ENCODE measurements at regions not wholly inside any gene's neighbourhood (a gene's known extent, or its start where the extent isn't known, plus 50 kb on each side); places are given as distances from the start of the nearest gene placed in this dataset. TPM values are rescaled to one million over a fixed set of nuclear protein-coding genes. Genes with fewer than 3 reads are reported as not detected.
A peak's percentile ranks its signal among the peaks of the same experiment; 100 is the strongest.

DNA sequence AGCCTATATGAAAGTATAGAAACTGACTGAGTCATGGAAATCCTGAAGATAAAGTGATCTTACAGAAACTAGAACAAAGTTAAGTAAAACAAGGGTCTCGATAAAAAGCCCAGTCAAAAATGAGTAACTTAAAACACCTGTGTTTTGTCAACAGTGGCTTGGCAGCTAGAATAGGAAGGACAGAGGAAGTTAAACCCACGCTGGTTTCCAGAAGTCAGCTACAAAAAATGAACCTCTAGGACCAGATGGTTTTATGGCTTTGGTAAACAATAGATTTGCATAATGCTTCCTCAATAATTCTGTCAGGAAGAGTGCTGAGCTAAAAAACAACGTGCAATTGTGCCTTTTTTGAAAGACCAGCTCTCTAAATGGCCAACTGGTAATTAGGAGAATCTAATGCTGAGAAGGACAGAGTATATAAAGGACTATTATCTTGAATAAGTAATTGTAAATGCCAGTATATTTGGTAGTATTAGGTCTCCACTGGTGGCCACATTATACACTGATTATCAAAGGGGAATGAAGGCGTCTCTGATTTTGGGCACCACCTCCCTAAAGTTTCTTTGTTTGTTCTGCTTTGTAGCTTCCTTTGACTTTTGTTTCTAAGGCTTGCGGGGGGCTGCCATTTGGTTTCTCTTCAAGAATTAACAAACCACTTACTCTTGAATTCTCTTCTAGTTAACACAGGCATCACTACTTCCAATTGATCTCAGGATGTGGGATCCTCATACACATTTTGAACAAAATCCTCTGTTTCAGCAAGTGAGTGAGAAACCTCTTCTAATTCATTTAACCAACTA lies 72.2 kb upstream of the PPP3CA start:
- DNase-seq (ENCODE audit: low spot score) = peak; percentile 52

DNA sequence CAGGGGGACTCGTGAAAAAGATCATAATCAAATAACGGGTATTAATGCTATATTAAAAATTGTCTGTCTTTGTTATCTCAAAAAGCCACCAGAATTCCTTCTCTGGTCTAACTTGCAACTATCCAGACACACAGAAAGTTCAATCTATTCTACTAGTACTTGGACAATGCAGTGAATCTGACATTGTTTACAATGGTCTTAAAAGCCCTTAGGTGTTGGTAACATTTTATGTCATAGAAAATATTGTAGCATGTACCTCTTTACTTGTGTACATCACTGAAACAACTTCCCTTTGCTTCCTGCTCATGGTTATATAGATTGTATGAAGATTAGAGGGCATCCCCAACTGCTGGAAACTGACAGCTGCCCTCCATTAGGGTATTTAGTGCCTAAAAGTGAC lies 71.1 kb upstream of the PPP3CA start:
- no peak for DNase-seq (ENCODE audit: low spot score)

DNA sequence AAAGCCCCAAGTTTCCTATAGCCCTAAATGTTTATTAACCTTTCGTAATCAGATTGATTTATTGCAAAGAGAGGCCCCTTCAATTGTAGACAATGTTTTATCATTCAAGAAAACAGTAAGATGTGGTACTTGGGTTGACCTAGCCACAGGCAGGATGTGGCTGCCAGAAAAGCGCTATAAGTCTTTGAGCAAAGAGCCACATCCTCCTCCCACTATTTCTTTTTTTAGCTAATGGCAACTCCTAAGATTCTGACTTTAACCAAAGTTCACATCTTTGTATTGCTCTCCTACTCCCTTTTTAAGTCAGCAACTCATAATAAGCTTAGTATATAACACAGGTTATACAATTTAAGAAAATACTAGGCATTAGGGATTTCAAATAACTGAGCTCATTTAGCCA lies 70.7 kb upstream of the PPP3CA start:
- DNase-seq (ENCODE audit: low spot score) = no peak

DNA sequence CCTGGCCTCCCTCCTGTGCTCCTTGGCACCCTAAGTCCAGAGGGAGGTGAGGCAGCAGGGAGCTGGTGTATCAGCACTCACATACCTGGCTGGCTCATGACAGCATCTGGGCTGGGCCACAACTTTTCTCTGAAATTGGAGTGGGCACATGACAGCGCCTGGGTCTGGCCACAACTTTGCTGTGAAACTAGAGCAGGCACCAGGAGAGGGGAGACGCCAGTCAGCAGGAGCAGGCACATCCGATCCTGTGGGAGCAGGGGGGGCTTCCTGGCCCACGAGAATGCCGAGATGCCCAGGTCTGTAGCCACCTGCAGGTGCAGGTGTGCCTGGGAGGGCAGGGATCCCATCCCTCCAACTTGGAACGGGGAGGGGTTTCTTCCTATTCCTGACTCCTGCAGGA lies 69.7 kb upstream of the PPP3CA start:
- DNase-seq (ENCODE audit: low spot score) = no peak

DNA sequence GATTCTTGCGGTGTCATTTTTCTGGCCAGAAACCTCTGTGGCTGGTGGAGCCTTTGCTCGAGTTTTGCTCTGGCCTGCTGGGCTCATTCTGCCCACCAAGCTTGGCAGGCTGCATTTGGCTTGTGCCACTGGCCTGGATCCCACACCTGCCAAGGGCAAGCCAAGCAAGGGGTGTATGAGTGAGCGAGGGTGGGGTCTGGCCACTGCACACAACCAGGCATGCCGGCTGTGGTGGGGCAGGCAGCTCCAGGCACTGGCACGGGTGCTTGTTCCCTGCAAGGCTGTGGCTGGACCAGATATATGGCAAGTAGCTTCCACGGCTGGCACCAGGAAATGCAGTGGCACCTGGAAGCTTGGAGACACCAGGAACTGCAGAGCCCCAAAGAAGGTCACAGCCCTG lies 68.6 kb upstream of the PPP3CA start:
- DNase-seq (ENCODE audit: low spot score) = no peak

DNA sequence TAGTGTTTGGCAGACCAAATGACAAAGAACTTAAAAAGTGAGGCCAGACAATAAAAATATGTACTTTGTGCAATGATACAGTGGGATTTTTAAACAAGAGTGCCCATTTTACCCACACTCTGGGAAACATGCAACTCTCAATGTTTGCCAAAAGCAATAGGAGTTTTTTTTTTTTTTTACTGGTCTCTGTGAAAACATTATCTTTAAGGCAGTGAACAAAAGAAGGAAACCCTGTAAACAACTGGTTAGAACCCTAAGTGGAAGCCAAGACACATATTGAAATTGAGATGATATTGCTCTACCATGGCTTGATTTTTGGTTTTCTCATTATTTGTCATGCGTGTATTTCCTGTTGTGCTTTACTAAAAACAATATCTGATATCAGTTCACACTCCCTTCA lies 67.2 kb upstream of the PPP3CA start:
- no peak for DNase-seq (ENCODE audit: low spot score)

DNA sequence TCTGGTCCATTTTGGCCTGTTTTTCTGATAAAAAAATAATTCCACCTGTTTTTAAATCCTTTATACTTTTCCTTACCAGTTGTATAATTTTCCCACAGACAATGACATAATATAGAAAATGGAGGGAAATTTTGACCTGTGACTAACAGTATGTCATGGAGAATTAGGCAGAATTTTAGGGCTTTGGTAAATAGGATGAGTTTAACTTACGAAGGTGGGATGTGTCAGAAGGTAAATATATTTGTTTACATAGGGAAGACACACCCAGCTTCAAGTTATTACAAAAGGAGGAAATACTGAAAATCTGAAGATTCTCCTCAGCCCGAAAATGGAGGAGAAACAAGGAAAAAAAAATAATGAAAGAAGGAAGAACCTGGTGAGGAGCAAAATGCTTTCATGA lies 64.6 kb upstream of the PPP3CA start:
- peak; percentile 7 for DNase-seq (ENCODE audit: low spot score)

DNA sequence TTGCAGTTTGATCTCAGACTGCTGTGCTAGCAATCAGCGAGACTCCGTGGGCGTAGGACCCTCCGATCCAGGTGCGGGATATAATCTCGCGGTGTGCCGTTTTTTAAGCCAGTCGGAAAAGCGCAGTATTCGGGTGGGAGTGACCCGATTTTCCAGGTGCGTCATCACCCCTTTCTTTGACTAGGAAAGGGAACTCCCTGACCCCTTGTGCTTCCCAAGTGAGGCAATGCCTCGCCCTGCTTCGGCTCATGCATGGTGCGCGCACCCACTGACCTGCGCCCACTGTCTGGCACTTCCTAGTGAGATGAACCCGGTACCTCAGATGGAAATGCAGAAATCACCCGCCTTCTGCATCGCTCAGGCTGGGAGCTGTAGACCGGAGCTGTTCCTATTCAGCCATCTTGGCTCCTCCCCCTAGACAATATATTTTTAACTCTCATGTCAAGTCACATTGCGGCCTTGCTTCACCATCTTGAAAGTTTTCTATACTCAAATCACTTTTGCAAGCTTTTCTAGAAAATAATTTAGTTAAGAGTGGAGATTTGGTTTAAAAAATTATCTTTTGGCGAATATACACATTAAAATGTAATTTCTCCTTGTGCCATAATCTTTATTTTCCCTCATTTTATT lies 64.1 kb upstream of the PPP3CA start:
- peak; percentile 45 for DNase-seq (ENCODE audit: low spot score)

DNA sequence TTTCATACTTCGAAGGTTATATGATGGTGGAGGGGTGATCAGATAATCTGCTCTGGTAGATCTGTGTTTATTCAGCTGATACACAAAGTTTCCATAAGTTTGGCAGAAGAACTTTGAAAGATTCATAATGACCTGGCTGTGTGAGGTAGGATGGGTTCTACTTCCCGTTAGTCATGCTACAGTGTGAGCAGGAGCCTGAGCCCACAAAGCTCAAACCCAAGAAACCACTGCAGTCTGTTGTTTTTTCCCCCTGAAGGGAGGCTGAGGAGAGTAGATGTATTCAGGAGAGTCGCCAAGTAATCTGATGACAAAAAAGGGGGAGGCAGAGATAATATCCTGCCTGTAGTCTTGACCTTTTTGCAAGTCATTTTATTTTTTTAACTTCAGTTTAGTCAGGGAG lies 52.8 kb upstream of the PPP3CA start:
- no peak for DNase-seq (ENCODE audit: low spot score)

DNA sequence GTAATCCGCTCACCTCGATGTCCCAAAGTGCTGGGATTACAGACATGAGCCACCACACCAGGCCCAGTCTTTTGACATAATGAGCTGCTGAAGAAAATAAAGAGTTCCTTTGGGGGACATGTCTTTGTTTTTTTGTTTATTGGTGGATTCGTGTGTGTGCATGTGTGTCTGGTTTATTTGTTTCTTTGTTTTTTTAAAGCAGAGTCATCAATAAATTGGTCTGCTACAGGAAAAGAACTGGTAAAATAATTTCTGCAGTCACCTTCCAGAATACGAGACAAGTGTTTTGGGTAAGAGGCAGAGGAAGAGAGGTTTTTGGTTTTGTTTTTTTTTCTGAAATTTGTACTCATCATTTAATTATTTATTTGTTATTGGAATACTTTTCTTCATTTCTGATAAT lies 51.5 kb upstream of the PPP3CA start:
- no peak for DNase-seq (ENCODE audit: low spot score)

Small RNAs in the stretch of these regions (small RNA-seq; reads per million reads assigned to genes)
- not detected for gene RNU6-462P

All from HT-29 (cell line).